ENCODE measurements at regions not wholly inside any gene's neighbourhood (a gene's known extent, or its start where the extent isn't known, plus 50 kb on each side); places are given as distances from the start of the nearest gene placed in this dataset.
"Not testable (repeated sequence)": the region's sequence is repeated elsewhere in the genome, so short reads cannot be mapped to it uniquely, and the experiment has no call there.

DNA sequence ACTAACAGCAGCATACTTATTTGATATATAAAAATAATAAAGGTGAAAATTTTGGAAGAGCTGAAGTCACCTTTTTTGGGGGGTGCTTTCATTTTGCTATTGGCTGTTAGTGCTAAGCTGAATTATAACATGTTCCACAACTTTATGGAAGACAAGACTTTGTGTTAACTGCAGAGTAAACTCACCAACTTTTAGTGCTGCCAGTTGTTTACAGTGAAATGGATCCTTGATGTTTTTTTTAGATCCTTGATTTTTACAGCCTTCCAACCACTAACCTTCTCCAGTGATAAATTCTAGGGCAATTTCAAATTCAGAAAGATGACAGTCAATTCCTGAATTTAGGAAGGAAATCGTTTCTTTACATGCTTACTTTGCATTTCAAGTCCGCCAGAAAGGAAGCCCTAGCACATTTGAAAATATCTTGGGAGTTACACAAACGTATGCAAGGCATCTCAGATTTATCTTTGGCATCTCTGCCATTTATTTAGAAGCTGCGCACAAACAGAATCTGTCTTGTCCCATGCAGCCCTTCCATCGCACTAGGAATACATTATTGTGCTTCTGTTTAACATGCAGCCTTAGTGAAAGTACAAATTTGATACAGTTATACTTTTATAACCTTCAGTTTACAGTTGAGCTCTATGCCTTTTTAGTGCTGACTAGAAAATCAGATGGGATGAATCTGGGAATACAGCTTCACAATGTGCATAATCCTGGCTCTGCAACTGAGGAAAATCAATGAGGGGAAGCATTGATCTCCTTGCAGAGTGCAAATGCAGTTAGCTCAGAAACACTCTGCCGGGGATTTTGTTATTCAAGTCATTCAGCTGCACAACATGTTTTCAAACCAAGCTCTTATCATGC is 142.4 kb upstream of the ZNF608 start:
- H3K9ac ChIP-seq (ENCODE audit: low read length): no peak overlapping the region
- no peak overlapping the region for H3K27ac ChIP-seq (ENCODE audit: low read depth, low read length)
- no peak overlapping the region for H3K4me3 ChIP-seq (ENCODE audit: low read depth in 1 of 2, low read length in 2 of 2)
- H3K9me3 ChIP-seq (ENCODE audit: low read length): no peaks in the 10 kb centered on the region
- peaks cover 5% of the 10 kb centered on the region for H3K4me1 ChIP-seq (ENCODE audit: insufficient read depth, low read length)
- H3K27me3 ChIP-seq (ENCODE audit: control insufficient read depth in 1 of 2, insufficient read depth in 2 of 2, low read length in 2 of 2): no peaks in the 10 kb centered on the region
- no peaks in the 10 kb centered on the region for H3K36me3 ChIP-seq (ENCODE audit: insufficient read depth, low read length)

DNA sequence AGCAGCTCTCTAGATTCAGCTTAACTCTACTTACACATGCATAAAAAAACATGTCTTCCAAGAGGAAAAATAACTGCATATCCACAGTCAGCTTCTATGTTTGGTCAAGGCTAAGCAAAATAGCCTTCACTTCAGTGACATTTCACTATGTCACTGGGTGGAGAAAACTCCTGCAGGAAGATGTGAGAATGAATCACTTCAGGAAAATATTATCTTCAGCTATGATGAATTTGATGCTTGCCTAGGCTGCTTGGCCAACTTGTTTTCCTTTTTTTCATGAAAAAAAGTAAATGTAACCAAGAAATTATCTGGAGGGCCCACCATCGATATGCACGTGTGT is 143.0 kb upstream of the ZNF608 start:
- H3K9ac ChIP-seq (ENCODE audit: low read length): no peak overlapping the region
- H3K27ac ChIP-seq (ENCODE audit: low read depth, low read length): no peak overlapping the region
- H3K9me3 ChIP-seq (ENCODE audit: low read length): no peaks in the 10 kb centered on the region
- H3K36me3 ChIP-seq (ENCODE audit: insufficient read depth, low read length): no peaks in the 10 kb centered on the region
- no peak overlapping the region for H3K4me3 ChIP-seq (ENCODE audit: low read depth in 1 of 2, low read length in 2 of 2)
- peaks cover 5% of the 10 kb centered on the region for H3K4me1 ChIP-seq (ENCODE audit: insufficient read depth, low read length)
- no peaks in the 10 kb centered on the region for H3K27me3 ChIP-seq (ENCODE audit: control insufficient read depth in 1 of 2, insufficient read depth in 2 of 2, low read length in 2 of 2)

DNA sequence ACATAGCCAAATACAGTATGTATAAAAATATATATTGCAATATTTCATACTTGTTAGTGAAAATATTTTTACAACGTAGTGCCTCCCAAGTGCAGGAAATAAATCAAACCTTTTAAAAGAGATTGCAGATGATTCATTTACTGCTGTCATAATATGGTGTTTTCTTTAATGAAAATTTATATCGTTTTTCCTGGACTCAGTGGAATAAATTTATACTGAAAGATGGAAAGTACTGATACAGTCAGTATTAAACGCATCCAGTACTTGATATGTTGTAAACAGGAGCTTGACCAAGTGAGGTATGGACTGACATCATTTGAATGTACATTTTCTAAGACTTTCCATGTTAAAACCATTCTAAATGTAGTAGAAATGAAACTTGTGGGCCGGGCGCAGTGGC is 143.4 kb upstream of the ZNF608 start:
- H3K27me3 ChIP-seq (ENCODE audit: control insufficient read depth in 1 of 2, insufficient read depth in 2 of 2, low read length in 2 of 2): no peaks in the 10 kb centered on the region
- H3K4me1 ChIP-seq (ENCODE audit: insufficient read depth, low read length): peaks cover 5% of the 10 kb centered on the region
- no peaks in the 10 kb centered on the region for H3K9me3 ChIP-seq (ENCODE audit: low read length)
- no peak overlapping the region for H3K4me3 ChIP-seq (ENCODE audit: low read depth in 1 of 2, low read length in 2 of 2)
- no peaks in the 10 kb centered on the region for H3K36me3 ChIP-seq (ENCODE audit: insufficient read depth, low read length)
- H3K9ac ChIP-seq (ENCODE audit: low read length): no peak overlapping the region
- H3K27ac ChIP-seq (ENCODE audit: low read depth, low read length): no peak overlapping the region

DNA sequence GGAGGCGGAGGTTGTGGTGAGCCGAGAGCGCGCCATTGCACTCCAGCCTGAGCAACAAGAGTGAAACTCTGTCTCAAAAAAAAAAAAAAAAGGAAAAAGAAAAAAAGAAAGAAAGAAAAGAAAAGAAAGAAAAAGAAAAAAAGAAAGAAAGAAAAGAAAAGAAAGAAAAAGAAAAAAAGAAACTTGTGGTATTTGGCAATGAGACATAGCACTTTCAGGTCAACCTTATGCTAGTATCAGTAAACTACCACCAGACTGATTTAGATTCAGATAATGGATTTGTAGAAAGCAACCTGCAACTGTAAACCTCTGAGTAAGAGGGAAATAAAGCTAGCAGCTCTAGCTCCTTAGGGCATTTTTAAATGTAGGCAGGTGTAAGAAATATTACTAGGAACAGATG is 144.0 kb upstream of the ZNF608 start:
- H3K9ac ChIP-seq (ENCODE audit: low read length); H3K27ac ChIP-seq (ENCODE audit: low read depth, low read length); H3K4me3 ChIP-seq (ENCODE audit: low read depth in 1 of 2, low read length in 2 of 2); H3K9me3 ChIP-seq (ENCODE audit: low read length); H3K4me1 ChIP-seq (ENCODE audit: insufficient read depth, low read length); H3K27me3 ChIP-seq (ENCODE audit: control insufficient read depth in 1 of 2, insufficient read depth in 2 of 2, low read length in 2 of 2); H3K36me3 ChIP-seq (ENCODE audit: insufficient read depth, low read length): not testable (repeated sequence)

DNA sequence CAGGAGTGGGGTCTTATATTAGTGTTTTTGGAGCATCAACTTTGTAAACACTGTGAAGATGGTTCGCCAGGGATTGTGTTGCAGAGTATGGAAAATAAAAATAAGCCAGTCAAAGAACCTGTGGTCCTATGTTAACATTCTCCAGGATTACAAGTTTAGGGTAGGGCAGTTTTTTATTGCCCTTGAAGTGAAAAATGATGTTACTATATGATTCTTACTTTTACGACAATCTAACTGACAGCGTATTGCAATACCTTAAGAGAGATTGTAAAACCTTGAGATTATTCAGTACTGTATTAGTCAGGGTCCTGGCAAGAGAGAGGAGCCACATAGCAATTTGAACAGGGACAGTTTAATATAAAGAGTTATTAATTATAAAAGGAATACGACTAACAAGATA is 144.7 kb upstream of the ZNF608 start:
- Histone ChIP-seq H3K4me1 (ENCODE audit: insufficient read depth, low read length) (peaks cover 5% of the 10 kb centered on the region), H3K4me3 (ENCODE audit: low read depth in 1 of 2, low read length in 2 of 2) (no peak overlapping the region), H3K9me3 (ENCODE audit: low read length) (no peaks in the 10 kb centered on the region), H3K36me3 (ENCODE audit: insufficient read depth, low read length) (no peaks in the 10 kb centered on the region), H3K27me3 (ENCODE audit: control insufficient read depth in 1 of 2, insufficient read depth in 2 of 2, low read length in 2 of 2) (no peaks in the 10 kb centered on the region), H3K9ac (ENCODE audit: low read length) (no peak overlapping the region), H3K27ac (ENCODE audit: low read depth, low read length) (no peak overlapping the region)

DNA sequence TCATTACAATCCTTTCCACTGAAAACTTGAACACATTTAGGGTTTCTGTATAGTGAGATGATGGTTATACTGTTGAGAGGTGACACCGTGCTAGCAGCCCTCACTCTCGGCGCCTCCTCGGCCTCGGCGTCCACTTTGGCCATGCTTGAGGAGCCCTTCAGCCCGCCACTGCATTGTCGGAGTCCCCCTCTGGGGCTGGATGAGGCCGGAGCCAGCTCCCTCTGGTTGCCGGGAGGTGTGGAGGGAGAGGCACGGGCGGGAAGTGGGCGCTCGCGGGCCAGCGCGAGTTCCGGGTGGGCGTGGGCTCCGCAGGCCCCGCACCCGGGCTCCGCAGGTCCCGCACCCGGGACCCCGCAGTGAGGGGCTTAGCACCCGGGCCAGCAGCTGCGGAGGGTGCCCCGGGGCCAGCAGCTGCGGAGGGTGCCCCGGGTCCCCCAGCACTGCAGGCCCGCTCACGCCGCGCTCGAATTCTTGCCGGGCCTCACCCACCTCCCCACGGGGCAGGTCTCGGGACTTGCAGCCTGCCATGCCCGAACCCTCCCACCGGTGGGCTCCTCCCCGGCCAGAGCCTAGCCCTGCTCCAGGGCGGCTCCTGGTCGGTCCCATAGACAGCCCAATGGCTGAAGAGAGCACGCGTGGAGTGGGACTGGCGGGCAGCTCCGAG is 145.9 kb upstream of the ZNF608 start:
- Histone ChIP-seq H3K27me3 (ENCODE audit: control insufficient read depth in 1 of 2, insufficient read depth in 2 of 2, low read length in 2 of 2) (no peaks in the 10 kb centered on the region), H3K9me3 (ENCODE audit: low read length) (no peaks in the 10 kb centered on the region), H3K36me3 (ENCODE audit: insufficient read depth, low read length) (no peaks in the 10 kb centered on the region), H3K9ac (ENCODE audit: low read length) (no peak overlapping the region), H3K27ac (ENCODE audit: low read depth, low read length) (no peak overlapping the region), H3K4me3 (ENCODE audit: low read depth in 1 of 2, low read length in 2 of 2) (no peak overlapping the region), H3K4me1 (ENCODE audit: insufficient read depth, low read length) (peaks cover 5% of the 10 kb centered on the region)

DNA sequence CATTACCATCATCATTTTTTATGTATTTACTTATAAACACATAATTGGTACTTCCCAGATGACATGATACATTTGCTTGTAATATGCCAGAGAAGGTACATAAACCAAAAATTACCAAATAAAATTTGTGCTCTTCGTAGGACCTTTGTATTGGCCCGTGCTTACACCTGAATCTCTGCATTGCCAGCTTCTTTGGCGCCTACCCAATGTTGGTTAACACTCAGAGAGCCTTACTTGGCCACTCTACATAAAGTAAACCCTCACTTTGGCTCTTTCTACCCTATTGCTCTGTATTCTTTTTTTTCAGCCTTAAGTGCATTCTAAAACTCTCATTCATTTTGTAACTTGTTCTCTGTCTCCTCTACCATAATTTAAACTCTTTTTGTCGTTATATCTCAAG is 148.1 kb upstream of the ZNF608 start:
- Histone ChIP-seq H3K9ac (ENCODE audit: low read length) (no peak overlapping the region), H3K36me3 (ENCODE audit: insufficient read depth, low read length) (no peaks in the 10 kb centered on the region), H3K4me1 (ENCODE audit: insufficient read depth, low read length) (no peaks in the 10 kb centered on the region), H3K27me3 (ENCODE audit: control insufficient read depth in 1 of 2, insufficient read depth in 2 of 2, low read length in 2 of 2) (no peaks in the 10 kb centered on the region), H3K27ac (ENCODE audit: low read depth, low read length) (no peak overlapping the region), H3K9me3 (ENCODE audit: low read length) (no peaks in the 10 kb centered on the region), H3K4me3 (ENCODE audit: low read depth in 1 of 2, low read length in 2 of 2) (no peak overlapping the region)

DNA sequence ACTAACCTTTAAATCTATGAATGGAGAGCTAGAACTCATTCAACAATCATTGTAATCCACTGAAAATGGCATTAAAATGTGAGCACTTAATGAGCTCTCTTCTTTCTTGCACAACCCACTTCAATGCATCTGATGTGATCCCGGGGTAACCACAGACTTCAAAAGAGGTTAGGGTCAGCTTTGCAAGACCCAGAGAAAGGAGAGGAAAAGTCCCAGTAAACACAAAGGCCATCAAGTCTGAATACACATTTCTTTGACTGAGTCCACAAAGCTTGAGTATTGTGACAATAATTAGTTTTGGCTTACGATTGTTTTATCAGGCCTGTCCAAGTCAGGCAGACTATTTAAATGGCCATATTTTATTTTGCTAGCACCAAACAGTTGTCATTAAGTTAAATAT is 148.8 kb upstream of the ZNF608 start:
- Histone ChIP-seq H3K27me3 (ENCODE audit: control insufficient read depth in 1 of 2, insufficient read depth in 2 of 2, low read length in 2 of 2) (no peaks in the 10 kb centered on the region), H3K9ac (ENCODE audit: low read length) (no peak overlapping the region), H3K4me3 (ENCODE audit: low read depth in 1 of 2, low read length in 2 of 2) (no peak overlapping the region), H3K4me1 (ENCODE audit: insufficient read depth, low read length) (no peaks in the 10 kb centered on the region), H3K36me3 (ENCODE audit: insufficient read depth, low read length) (no peaks in the 10 kb centered on the region), H3K27ac (ENCODE audit: low read depth, low read length) (no peak overlapping the region), H3K9me3 (ENCODE audit: low read length) (no peaks in the 10 kb centered on the region)

DNA sequence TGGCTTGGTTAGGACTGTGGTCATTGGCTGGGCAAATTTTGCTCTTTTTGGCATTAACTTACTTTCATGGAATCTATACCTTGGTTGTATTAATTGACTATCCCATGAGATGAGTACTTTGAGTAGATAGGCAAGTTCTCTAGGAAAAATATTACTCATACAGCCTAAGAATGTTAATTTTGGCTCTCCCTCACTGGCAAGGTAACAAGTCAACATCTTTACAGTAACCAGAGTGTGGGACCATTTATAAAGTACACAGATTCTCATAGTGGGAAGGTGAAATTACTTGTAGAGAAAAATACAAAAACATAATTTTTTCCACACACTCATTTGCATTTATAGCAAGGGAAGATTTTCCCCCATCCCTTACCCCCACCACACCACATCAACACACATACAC is 154.6 kb upstream of the ZNF608 start:
- Histone ChIP-seq H3K36me3 (ENCODE audit: insufficient read depth, low read length) (no peaks in the 10 kb centered on the region), H3K27ac (ENCODE audit: low read depth, low read length) (no peak overlapping the region), H3K4me3 (ENCODE audit: low read depth in 1 of 2, low read length in 2 of 2) (no peak overlapping the region), H3K4me1 (ENCODE audit: insufficient read depth, low read length) (peaks cover 4% of the 10 kb centered on the region), H3K9me3 (ENCODE audit: low read length) (no peaks in the 10 kb centered on the region), H3K9ac (ENCODE audit: low read length) (no peak overlapping the region), H3K27me3 (ENCODE audit: control insufficient read depth in 1 of 2, insufficient read depth in 2 of 2, low read length in 2 of 2) (no peaks in the 10 kb centered on the region)

DNA sequence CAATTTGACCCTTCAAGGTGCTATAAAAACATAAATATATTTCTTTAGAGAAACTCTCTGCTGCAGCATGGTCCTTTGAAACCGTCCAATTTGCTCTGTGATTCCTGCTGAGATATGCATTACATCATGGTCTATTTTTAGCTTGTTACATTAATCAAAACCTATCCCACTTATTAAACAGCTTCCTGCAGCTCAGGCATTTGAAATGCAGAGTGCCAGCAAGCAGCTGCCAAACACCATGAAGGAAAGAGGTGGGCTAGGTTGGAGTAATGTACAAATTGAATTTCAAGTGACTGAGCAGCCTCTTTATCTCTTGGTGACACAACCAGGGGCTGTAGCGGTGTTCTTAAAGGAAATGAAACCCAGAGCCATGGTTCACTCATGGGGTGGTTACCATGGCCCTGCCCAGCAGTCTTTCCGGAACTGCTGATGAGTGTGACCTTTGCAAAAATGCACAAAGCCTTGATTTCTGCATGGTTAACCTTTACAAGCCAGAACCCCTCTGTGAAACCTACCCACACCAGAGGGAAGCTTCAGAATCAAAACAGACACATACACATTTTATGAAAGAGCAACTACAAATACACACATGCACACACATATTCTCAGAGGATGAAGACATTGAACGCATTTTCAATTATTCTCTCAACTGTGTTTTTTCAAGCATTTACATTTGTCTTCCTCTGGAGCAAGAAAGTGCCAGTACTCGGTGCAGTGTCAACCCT is 155.8 kb upstream of the ZNF608 start:
- peaks cover 16% of the 10 kb centered on the region for H3K4me1 ChIP-seq (ENCODE audit: insufficient read depth, low read length)
- H3K27me3 ChIP-seq (ENCODE audit: control insufficient read depth in 1 of 2, insufficient read depth in 2 of 2, low read length in 2 of 2): no peaks in the 10 kb centered on the region
- no peak overlapping the region for H3K27ac ChIP-seq (ENCODE audit: low read depth, low read length)
- no peak overlapping the region for H3K4me3 ChIP-seq (ENCODE audit: low read depth in 1 of 2, low read length in 2 of 2)
- no peaks in the 10 kb centered on the region for H3K9me3 ChIP-seq (ENCODE audit: low read length)
- no peaks in the 10 kb centered on the region for H3K36me3 ChIP-seq (ENCODE audit: insufficient read depth, low read length)
- H3K9ac ChIP-seq (ENCODE audit: low read length): no peak overlapping the region

DNA sequence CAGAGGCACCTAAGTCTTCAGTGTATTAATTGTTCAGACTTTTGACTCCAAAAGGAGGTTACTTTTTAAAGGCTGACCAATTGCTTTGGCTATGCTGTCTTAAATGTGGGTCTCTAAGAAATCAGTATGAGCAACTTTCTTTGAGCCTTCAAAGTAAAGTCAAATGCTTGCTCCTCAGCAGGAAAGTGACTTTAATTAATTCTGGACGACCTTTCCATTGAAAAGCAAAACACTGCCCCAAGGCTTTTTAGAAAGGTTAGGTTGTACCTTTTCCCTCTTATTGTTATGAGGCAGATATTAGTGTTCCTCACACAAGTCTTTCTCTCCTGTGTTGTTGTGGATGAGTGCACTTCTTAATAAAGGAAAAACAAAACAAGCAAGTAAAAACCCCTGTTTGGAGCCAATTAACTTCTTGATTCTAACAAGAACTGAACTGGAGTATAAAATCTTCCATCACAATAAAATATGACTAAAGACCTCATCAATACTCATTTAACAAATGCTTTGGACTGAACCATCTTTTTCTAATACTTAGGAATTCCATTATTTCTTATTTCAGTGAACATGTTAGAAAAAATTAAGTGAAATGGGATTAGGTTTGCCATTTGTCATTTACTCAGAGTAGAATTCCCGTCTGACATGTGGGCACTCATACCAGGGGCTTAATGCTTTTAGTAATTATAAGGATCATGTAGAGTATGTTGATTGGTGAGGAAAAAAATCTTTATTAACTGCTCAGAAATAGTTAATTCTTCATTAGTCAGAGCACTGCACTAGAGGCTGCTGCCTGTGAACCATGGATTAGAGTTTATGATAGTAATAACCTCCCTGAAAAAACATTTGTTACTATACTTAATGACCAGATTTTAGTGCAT is 159.1 kb upstream of the ZNF608 start:
- no peak overlapping the region for H3K27ac ChIP-seq (ENCODE audit: low read depth, low read length)
- no peaks in the 10 kb centered on the region for H3K36me3 ChIP-seq (ENCODE audit: insufficient read depth, low read length)
- H3K9me3 ChIP-seq (ENCODE audit: low read length): no peaks in the 10 kb centered on the region
- no peaks in the 10 kb centered on the region for H3K27me3 ChIP-seq (ENCODE audit: control insufficient read depth in 1 of 2, insufficient read depth in 2 of 2, low read length in 2 of 2)
- no peak overlapping the region for H3K4me3 ChIP-seq (ENCODE audit: low read depth in 1 of 2, low read length in 2 of 2)
- H3K9ac ChIP-seq (ENCODE audit: low read length): no peak overlapping the region
- peaks cover 27% of the 10 kb centered on the region for H3K4me1 ChIP-seq (ENCODE audit: insufficient read depth, low read length)

Measured in muscle layer of colon (tissue), 2 donors.